ENCODE measurements at regions not wholly inside any gene's neighbourhood (a gene's known extent, or its start where the extent isn't known, plus 50 kb on each side); places are given as distances from the start of the nearest gene placed in this dataset.
"Not testable (repeated sequence)": the region's sequence is repeated elsewhere in the genome, so short reads cannot be mapped to it uniquely, and the experiment has no call there.

GRCh38 chr3:128546646-128547045, 53.6 kb upstream of the GATA2 start:
- no peak overlapping the region for H3K27ac Mint-ChIP-seq
- no peaks in the 10 kb centered on the region for H3K4me1 Mint-ChIP-seq (ENCODE audit: low read depth)
- H3K9me3 Mint-ChIP-seq: peaks cover 7% of the 10 kb centered on the region
- H3K4me3 Mint-ChIP-seq: no peak overlapping the region
- H3K36me3 Mint-ChIP-seq (ENCODE audit: low read depth): no peaks in the 10 kb centered on the region
- H3K27me3 Mint-ChIP-seq (ENCODE audit: insufficient read depth): peaks cover 24% of the 10 kb centered on the region
- intact Hi-C loops (cut with micrococcal nuclease): no loop called here
- DNase-seq (ENCODE audit: low spot score): no peak

- H3K36me3 Mint-ChIP-seq (ENCODE audit: low read depth): no peaks in the 10 kb centered on the region
- DNase-seq (ENCODE audit: low spot score): no peak
- H3K4me1 Mint-ChIP-seq (ENCODE audit: low read depth): no peaks in the 10 kb centered on the region
- H3K27ac Mint-ChIP-seq: no peak overlapping the region
- peaks cover 28% of the 10 kb centered on the region for H3K27me3 Mint-ChIP-seq (ENCODE audit: insufficient read depth)
- no peak overlapping the region for H3K4me3 Mint-ChIP-seq
- intact Hi-C loops (cut with micrococcal nuclease): no loop called here
- H3K9me3 Mint-ChIP-seq: peaks cover 7% of the 10 kb centered on the region
These were observed 52.2 kb upstream of the GATA2 start for GRCh38 chr3:128545120-128545752.

- no peak overlapping the region for H3K27ac Mint-ChIP-seq
- intact Hi-C loops (cut with micrococcal nuclease): no loop called here
- H3K36me3 Mint-ChIP-seq (ENCODE audit: low read depth): no peaks in the 10 kb centered on the region
- H3K4me1 Mint-ChIP-seq (ENCODE audit: low read depth): no peaks in the 10 kb centered on the region
- H3K4me3 Mint-ChIP-seq: no peak overlapping the region
- H3K27me3 Mint-ChIP-seq (ENCODE audit: insufficient read depth): peaks cover 32% of the 10 kb centered on the region
- no peak for DNase-seq (ENCODE audit: low spot score)
- peaks cover 7% of the 10 kb centered on the region for H3K9me3 Mint-ChIP-seq
These were observed 51.2 kb upstream of the GATA2 start for GRCh38 chr3:128544190-128544589.

GRCh38 chr3:128543570-128544174, 50.7 kb upstream of the GATA2 start:
- intact Hi-C loops (cut with micrococcal nuclease); DNase-seq (ENCODE audit: low spot score); H3K36me3 Mint-ChIP-seq (ENCODE audit: low read depth); H3K27ac Mint-ChIP-seq; H3K9me3 Mint-ChIP-seq; H3K4me3 Mint-ChIP-seq; H3K4me1 Mint-ChIP-seq (ENCODE audit: low read depth): not testable (repeated sequence)
- peaks cover 32% of the 10 kb centered on the region for H3K27me3 Mint-ChIP-seq (ENCODE audit: insufficient read depth)

Measured in activated T-helper 1 cell treated with anti-CD3 and anti-CD28 coated beads, Interleukin-12 subunit alpha, Interleukin-12 subunit beta, Interleukin-2, Interleukin-4 antibody, amounts not matched to agents 30 ng/mL and 10 ng/mL and 1 ng/mL, durations not matched to agents 14 hours and 24 hours and 36 hours (primary cell).